Liver (tissue), 8 donors: ENCODE measurements at regions not wholly inside any gene's neighbourhood (a gene's known extent, or its start where the extent isn't known, plus 50 kb on each side); places are given as distances from the start of the nearest gene placed in this dataset.

Experiments
- DNase-seq: peaks from one replicate; pipeline ENCODE4 v3.0.0-alpha.2; 2017; ENCODE audit warnings: low spot score
- H3K27ac ChIP-seq, 2 donors: one replicate each; pipeline ENCODE4 v1.7.0; 2013; ENCODE audit warnings: inconsistent platforms in 2 of 2, low read length in 2 of 2, control low read depth in 1 of 2, low read depth in 1 of 2, mild to moderate bottlenecking in 1 of 2
- H3K27me3 ChIP-seq, 4 donors: one replicate each; pipeline versions ENCODE4 v1.6.1 to v1.7.0; 2013; ENCODE audit warnings: low read length in 3 of 4, inconsistent platforms in 1 of 4, mild to moderate bottlenecking in 1 of 4, moderate library complexity in 1 of 4; ENCODE audit not compliant: control insufficient read depth in 4 of 4, insufficient read depth in 4 of 4
- H3K36me3 ChIP-seq, 4 donors: one replicate each; pipeline versions ENCODE4 v1.6.1 to v1.7.0; 2013; ENCODE audit warnings: low read length in 3 of 4, mild to moderate bottlenecking in 3 of 4, low read depth in 1 of 4, moderate library complexity in 1 of 4; ENCODE audit not compliant: control insufficient read depth in 4 of 4, insufficient read depth in 3 of 4
- H3K4me1 ChIP-seq, 4 donors: one replicate each; pipeline versions ENCODE4 v1.6.1 to v1.7.0; 2013; ENCODE audit warnings: low read length in 3 of 4, mild to moderate bottlenecking in 3 of 4, moderate library complexity in 1 of 4; ENCODE audit not compliant: control insufficient read depth in 4 of 4, insufficient read depth in 4 of 4
- H3K4me3 ChIP-seq, 3 donors: one replicate each; pipeline versions ENCODE4 v1.6.1 to v1.7.0; 2013; ENCODE audit warnings: low read length in 3 of 3, control low read depth in 1 of 3, low read depth in 1 of 3, mild to moderate bottlenecking in 1 of 3
- H3K9ac ChIP-seq, 2 donors: one replicate each; pipeline ENCODE4 v1.7.0; 2013; ENCODE audit warnings: low read length in 2 of 2, mild to moderate bottlenecking in 2 of 2, moderate library complexity in 2 of 2, control low read depth in 1 of 2, low read depth in 1 of 2
- H3K9me3 ChIP-seq, 4 donors: one replicate each; pipeline versions ENCODE4 v1.6.1 to v1.7.0; 2013; ENCODE audit warnings: low read length in 3 of 4; ENCODE audit not compliant: control insufficient read depth in 4 of 4
- ATF3 ChIP-seq: IDR thresholded peaks from 2 replicates; pipeline ENCODE4 v1.6.1; 2016; ENCODE audit warnings: antibody characterized with exemption
- EGR1 ChIP-seq, 2 donors: IDR thresholded peaks; 2 replicates each; pipeline ENCODE4 v1.6.1; 2016 to 2018; ENCODE audit warnings: antibody characterized with exemption in 2 of 2, low read depth in 2 of 2
- FOXA1 ChIP-seq: IDR thresholded peaks from 2 replicates; pipeline ENCODE4 v1.6.1; 2016; ENCODE audit warnings: antibody characterized with exemption
- FOXA2 ChIP-seq: IDR thresholded peaks from 2 replicates; pipeline ENCODE4 v1.6.1; 2016; ENCODE audit warnings: antibody characterized with exemption
- GABPA ChIP-seq, 2 donors: IDR thresholded peaks in 1 of 2; conservative IDR thresholded peaks in 1 of 2; 2 replicates each; pipeline ENCODE4 v1.6.1; 2016; ENCODE audit warnings: antibody characterized with exemption in 2 of 2, mild to moderate bottlenecking in 1 of 2, moderate library complexity in 1 of 2
- HNF4A ChIP-seq, 2 donors: conservative IDR thresholded peaks; 2 replicates each; pipeline ENCODE4 v1.6.1; 2016; ENCODE audit warnings: antibody characterized with exemption in 2 of 2, mild to moderate bottlenecking in 2 of 2
- HNF4G ChIP-seq: IDR thresholded peaks from 2 replicates; pipeline ENCODE4 v1.6.1; 2016; ENCODE audit warnings: antibody characterized with exemption
- JUND ChIP-seq, 2 donors: IDR thresholded peaks; 2 replicates each; pipeline ENCODE4 v1.6.1; 2016; ENCODE audit warnings: antibody characterized with exemption in 2 of 2
- MAX ChIP-seq: IDR thresholded peaks from 2 replicates; pipeline ENCODE4 v1.6.1; 2016; ENCODE audit warnings: antibody characterized with exemption
- NR2F2 ChIP-seq: IDR thresholded peaks from 2 replicates; pipeline ENCODE4 v1.6.1; 2016; ENCODE audit warnings: antibody characterized with exemption
- RAD21 ChIP-seq, 2 donors: IDR thresholded peaks; 2 replicates each; pipeline ENCODE4 v1.6.1; 2016; ENCODE audit warnings: antibody characterized with exemption in 2 of 2, mild to moderate bottlenecking in 2 of 2
- REST ChIP-seq: IDR thresholded peaks from 2 replicates; pipeline ENCODE4 v1.6.1; 2016; ENCODE audit warnings: antibody characterized with exemption, mild to moderate bottlenecking
- RXRA ChIP-seq, 2 donors: IDR thresholded peaks; 2 replicates each; pipeline ENCODE4 v1.6.1; 2017 to 2018; ENCODE audit warnings: antibody characterized with exemption in 2 of 2, mild to moderate bottlenecking in 1 of 2
- SP1 ChIP-seq: IDR thresholded peaks from 2 replicates; pipeline ENCODE4 v1.6.1; 2018; ENCODE audit warnings: antibody characterized with exemption, mild to moderate bottlenecking
- TAF1 ChIP-seq: conservative IDR thresholded peaks from 2 replicates; pipeline ENCODE4 v1.6.1; 2016; ENCODE audit warnings: antibody characterized with exemption, mild to moderate bottlenecking
- YY1 ChIP-seq: IDR thresholded peaks from 2 replicates; pipeline ENCODE4 v1.6.1; 2016; ENCODE audit warnings: antibody characterized with exemption, mild to moderate bottlenecking
- WGBS: extraction: QIAGEN DNeasy Blood & Tissue Kit; methylation state at CpG from one replicate; pipeline ENCODE4 v1.1.7; 2013; 5-methylcytosine and 5-hydroxymethylcytosine counted together
- TF ChIP-seq, protein P1 (sequence below): fragments of 150-350 bp; IDR thresholded peaks from 2 replicates; pipeline ENCODE4 v1.5.1; 2017; ENCODE audit warnings: improper control_type of control experiment, low read depth, low read length; ENCODE audit not compliant: missing input control
- TF ChIP-seq, protein P2 (sequence below): IDR thresholded peaks from 2 replicates; pipeline ENCODE4 v1.6.1; 2016; ENCODE audit warnings: antibody characterized with exemption
- donor health status: healthy.
- donor health status: healthy.
- donor health status: healthy.
- donor health status: healthy.
- donor health status: healthy.

GRCh38 chr1:55289042-55289441 lies 73.9 kb upstream of the USP24 start:
- H3K4me3 ChIP-seq = no peak overlapping the region
- 91% methylated on average over 7 of the region's 7 CpGs for WGBS
- H3K9me3 ChIP-seq = no peaks in the 10 kb centered on the region
- DNase-seq = peak; percentile 17
- no peak overlapping the region for H3K9ac ChIP-seq
- no peaks in the 10 kb centered on the region for H3K27me3 ChIP-seq
- TF ChIP-seq HNF4A (conservative IDR thresholded peaks at IDR 0.05) (no peak), HNF4G (no peak), ATF3 (no peak), JUND (IDR thresholded peaks at IDR 0.05) (no peak), RAD21 (IDR thresholded peaks at IDR 0.05) (no peak)
- H3K27ac ChIP-seq = no peak overlapping the region
- H3K4me1 ChIP-seq = no peaks in the 10 kb centered on the region
- no peaks in the 10 kb centered on the region for H3K36me3 ChIP-seq

DNA sequence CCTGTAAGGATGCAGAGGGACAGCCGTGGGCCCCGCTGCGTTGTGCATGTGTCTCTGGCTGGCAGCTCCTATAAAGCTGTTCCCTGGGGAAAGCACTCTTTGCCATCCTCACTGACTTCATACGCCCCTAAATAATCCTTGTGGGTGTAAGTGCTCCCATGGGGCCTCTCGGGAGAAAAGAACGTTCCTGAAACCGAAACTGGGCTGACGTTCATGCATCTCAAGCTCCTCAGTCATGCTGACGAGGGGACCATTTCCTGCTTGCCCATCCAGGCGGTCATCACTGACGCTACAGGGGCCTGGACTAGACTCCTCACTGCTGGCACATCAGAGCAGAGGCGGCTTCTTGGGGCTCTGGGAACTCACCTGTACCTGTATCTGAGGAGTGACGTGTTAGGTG lies 73.1 kb upstream of the USP24 start:
- peak; percentile 23 for DNase-seq
- H3K36me3 ChIP-seq = no peaks in the 10 kb centered on the region
- H3K4me3 ChIP-seq = no peak overlapping the region
- no peak overlapping the region for H3K9ac ChIP-seq
- H3K27ac ChIP-seq = no peak overlapping the region
- H3K9me3 ChIP-seq = no peaks in the 10 kb centered on the region
- WGBS = 90% methylated on average over 13 of the region's 13 CpGs
- TF ChIP-seq EGR1 (IDR thresholded peaks at IDR 0.05; ENCODE audit: low read depth in 2 of 2) (no peak), HNF4A (conservative IDR thresholded peaks at IDR 0.05) (no peak), REST (no peak), SP1 (no peak), FOXA1 (no peak), YY1 (no peak), GABPA (IDR thresholded peaks at IDR 0.05 in 1 of 2, conservative IDR thresholded peaks at IDR 0.05 in 1 of 2) (no peak), TAF1 (no peak), JUND (IDR thresholded peaks at IDR 0.05) (no peak), ATF3 (no peak), RXRA (IDR thresholded peaks at IDR 0.05) (no peak), HNF4G (no peak), FOXA2 (no peak), MAX (no peak), RAD21 (IDR thresholded peaks at IDR 0.05) (no peak), NR2F2 (no peak)
- TF ChIP-seq, protein P1, sequence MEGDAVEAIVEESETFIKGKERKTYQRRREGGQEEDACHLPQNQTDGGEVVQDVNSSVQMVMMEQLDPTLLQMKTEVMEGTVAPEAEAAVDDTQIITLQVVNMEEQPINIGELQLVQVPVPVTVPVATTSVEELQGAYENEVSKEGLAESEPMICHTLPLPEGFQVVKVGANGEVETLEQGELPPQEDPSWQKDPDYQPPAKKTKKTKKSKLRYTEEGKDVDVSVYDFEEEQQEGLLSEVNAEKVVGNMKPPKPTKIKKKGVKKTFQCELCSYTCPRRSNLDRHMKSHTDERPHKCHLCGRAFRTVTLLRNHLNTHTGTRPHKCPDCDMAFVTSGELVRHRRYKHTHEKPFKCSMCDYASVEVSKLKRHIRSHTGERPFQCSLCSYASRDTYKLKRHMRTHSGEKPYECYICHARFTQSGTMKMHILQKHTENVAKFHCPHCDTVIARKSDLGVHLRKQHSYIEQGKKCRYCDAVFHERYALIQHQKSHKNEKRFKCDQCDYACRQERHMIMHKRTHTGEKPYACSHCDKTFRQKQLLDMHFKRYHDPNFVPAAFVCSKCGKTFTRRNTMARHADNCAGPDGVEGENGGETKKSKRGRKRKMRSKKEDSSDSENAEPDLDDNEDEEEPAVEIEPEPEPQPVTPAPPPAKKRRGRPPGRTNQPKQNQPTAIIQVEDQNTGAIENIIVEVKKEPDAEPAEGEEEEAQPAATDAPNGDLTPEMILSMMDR = no peak
- TF ChIP-seq, protein P2, sequence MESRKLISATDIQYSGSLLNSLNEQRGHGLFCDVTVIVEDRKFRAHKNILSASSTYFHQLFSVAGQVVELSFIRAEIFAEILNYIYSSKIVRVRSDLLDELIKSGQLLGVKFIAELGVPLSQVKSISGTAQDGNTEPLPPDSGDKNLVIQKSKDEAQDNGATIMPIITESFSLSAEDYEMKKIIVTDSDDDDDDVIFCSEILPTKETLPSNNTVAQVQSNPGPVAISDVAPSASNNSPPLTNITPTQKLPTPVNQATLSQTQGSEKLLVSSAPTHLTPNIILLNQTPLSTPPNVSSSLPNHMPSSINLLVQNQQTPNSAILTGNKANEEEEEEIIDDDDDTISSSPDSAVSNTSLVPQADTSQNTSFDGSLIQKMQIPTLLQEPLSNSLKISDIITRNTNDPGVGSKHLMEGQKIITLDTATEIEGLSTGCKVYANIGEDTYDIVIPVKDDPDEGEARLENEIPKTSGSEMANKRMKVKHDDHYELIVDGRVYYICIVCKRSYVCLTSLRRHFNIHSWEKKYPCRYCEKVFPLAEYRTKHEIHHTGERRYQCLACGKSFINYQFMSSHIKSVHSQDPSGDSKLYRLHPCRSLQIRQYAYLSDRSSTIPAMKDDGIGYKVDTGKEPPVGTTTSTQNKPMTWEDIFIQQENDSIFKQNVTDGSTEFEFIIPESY = no peak
- no peaks in the 10 kb centered on the region for H3K27me3 ChIP-seq
- H3K4me1 ChIP-seq = no peaks in the 10 kb centered on the region
